ENCODE measurements at regions not wholly inside any gene's neighbourhood (a gene's known extent, or its start where the extent isn't known, plus 50 kb on each side); places are given as distances from the start of the nearest gene placed in this dataset.

DNA sequence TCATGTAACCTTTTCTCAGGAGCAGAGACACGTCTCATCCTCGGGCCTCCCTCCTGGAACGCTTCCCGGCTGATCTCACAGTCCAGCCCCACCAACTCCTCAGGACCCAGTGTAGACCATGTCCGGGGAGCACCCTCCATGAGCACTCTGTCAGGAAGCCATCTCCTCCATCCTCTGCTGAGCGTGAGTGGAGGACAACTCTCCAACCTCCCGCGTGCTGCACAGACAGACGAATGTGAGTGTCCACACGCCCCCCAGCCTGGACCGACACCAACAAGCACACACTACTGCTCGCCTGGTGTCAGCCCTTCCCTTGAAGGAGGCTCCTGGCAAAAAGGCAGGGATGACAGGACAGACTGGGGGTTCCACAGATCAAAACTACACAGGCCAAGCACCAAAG lies 86.6 kb downstream of the SHANK2 start:
- TF ChIP-seq, protein P1, sequence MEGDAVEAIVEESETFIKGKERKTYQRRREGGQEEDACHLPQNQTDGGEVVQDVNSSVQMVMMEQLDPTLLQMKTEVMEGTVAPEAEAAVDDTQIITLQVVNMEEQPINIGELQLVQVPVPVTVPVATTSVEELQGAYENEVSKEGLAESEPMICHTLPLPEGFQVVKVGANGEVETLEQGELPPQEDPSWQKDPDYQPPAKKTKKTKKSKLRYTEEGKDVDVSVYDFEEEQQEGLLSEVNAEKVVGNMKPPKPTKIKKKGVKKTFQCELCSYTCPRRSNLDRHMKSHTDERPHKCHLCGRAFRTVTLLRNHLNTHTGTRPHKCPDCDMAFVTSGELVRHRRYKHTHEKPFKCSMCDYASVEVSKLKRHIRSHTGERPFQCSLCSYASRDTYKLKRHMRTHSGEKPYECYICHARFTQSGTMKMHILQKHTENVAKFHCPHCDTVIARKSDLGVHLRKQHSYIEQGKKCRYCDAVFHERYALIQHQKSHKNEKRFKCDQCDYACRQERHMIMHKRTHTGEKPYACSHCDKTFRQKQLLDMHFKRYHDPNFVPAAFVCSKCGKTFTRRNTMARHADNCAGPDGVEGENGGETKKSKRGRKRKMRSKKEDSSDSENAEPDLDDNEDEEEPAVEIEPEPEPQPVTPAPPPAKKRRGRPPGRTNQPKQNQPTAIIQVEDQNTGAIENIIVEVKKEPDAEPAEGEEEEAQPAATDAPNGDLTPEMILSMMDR (conservative IDR thresholded peaks at IDR 0.05; ENCODE audit: low read depth in 2 of 2): no peak
- no peak for TF ChIP-seq POLR2AphosphoS5 (IDR thresholded peaks at IDR 0.05; ENCODE audit: low read depth)
- TF ChIP-seq ZNF114 (CRISPR knock-in tag; IDR thresholded peaks at IDR 0.05): no peak
- TF ChIP-seq, protein P2, sequence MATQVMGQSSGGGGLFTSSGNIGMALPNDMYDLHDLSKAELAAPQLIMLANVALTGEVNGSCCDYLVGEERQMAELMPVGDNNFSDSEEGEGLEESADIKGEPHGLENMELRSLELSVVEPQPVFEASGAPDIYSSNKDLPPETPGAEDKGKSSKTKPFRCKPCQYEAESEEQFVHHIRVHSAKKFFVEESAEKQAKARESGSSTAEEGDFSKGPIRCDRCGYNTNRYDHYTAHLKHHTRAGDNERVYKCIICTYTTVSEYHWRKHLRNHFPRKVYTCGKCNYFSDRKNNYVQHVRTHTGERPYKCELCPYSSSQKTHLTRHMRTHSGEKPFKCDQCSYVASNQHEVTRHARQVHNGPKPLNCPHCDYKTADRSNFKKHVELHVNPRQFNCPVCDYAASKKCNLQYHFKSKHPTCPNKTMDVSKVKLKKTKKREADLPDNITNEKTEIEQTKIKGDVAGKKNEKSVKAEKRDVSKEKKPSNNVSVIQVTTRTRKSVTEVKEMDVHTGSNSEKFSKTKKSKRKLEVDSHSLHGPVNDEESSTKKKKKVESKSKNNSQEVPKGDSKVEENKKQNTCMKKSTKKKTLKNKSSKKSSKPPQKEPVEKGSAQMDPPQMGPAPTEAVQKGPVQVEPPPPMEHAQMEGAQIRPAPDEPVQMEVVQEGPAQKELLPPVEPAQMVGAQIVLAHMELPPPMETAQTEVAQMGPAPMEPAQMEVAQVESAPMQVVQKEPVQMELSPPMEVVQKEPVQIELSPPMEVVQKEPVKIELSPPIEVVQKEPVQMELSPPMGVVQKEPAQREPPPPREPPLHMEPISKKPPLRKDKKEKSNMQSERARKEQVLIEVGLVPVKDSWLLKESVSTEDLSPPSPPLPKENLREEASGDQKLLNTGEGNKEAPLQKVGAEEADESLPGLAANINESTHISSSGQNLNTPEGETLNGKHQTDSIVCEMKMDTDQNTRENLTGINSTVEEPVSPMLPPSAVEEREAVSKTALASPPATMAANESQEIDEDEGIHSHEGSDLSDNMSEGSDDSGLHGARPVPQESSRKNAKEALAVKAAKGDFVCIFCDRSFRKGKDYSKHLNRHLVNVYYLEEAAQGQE (IDR thresholded peaks at IDR 0.05; ENCODE audit: unreplicated experiment): no peak
- no peak for TF ChIP-seq JUNB (IDR thresholded peaks at IDR 0.05; ENCODE audit: unreplicated experiment)
- no peak for TF ChIP-seq EZH2phosphoT487 (IDR thresholded peaks at IDR 0.05; ENCODE audit: unreplicated experiment)
- no peak for TF ChIP-seq EZH2 (IDR thresholded peaks at IDR 0.05; ENCODE audit: low read depth, unreplicated experiment)
- TF ChIP-seq STAT1 (IDR thresholded peaks at IDR 0.05; ENCODE audit: unreplicated experiment): no peak
- no peak for TF ChIP-seq NANOG (IDR thresholded peaks at IDR 0.05; ENCODE audit: borderline replicate concordance)
- TF ChIP-seq CREB1 (CRISPR knock-in tag; IDR thresholded peaks at IDR 0.05; ENCODE audit: low read depth): no peak
- TF ChIP-seq ZNF331 (CRISPR knock-in tag; IDR thresholded peaks at IDR 0.05; ENCODE audit: low read depth): no peak
- TF ChIP-seq, protein P3, sequence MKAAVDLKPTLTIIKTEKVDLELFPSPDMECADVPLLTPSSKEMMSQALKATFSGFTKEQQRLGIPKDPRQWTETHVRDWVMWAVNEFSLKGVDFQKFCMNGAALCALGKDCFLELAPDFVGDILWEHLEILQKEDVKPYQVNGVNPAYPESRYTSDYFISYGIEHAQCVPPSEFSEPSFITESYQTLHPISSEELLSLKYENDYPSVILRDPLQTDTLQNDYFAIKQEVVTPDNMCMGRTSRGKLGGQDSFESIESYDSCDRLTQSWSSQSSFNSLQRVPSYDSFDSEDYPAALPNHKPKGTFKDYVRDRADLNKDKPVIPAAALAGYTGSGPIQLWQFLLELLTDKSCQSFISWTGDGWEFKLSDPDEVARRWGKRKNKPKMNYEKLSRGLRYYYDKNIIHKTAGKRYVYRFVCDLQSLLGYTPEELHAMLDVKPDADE (IDR thresholded peaks at IDR 0.05): no peak
- TF ChIP-seq, protein P4, sequence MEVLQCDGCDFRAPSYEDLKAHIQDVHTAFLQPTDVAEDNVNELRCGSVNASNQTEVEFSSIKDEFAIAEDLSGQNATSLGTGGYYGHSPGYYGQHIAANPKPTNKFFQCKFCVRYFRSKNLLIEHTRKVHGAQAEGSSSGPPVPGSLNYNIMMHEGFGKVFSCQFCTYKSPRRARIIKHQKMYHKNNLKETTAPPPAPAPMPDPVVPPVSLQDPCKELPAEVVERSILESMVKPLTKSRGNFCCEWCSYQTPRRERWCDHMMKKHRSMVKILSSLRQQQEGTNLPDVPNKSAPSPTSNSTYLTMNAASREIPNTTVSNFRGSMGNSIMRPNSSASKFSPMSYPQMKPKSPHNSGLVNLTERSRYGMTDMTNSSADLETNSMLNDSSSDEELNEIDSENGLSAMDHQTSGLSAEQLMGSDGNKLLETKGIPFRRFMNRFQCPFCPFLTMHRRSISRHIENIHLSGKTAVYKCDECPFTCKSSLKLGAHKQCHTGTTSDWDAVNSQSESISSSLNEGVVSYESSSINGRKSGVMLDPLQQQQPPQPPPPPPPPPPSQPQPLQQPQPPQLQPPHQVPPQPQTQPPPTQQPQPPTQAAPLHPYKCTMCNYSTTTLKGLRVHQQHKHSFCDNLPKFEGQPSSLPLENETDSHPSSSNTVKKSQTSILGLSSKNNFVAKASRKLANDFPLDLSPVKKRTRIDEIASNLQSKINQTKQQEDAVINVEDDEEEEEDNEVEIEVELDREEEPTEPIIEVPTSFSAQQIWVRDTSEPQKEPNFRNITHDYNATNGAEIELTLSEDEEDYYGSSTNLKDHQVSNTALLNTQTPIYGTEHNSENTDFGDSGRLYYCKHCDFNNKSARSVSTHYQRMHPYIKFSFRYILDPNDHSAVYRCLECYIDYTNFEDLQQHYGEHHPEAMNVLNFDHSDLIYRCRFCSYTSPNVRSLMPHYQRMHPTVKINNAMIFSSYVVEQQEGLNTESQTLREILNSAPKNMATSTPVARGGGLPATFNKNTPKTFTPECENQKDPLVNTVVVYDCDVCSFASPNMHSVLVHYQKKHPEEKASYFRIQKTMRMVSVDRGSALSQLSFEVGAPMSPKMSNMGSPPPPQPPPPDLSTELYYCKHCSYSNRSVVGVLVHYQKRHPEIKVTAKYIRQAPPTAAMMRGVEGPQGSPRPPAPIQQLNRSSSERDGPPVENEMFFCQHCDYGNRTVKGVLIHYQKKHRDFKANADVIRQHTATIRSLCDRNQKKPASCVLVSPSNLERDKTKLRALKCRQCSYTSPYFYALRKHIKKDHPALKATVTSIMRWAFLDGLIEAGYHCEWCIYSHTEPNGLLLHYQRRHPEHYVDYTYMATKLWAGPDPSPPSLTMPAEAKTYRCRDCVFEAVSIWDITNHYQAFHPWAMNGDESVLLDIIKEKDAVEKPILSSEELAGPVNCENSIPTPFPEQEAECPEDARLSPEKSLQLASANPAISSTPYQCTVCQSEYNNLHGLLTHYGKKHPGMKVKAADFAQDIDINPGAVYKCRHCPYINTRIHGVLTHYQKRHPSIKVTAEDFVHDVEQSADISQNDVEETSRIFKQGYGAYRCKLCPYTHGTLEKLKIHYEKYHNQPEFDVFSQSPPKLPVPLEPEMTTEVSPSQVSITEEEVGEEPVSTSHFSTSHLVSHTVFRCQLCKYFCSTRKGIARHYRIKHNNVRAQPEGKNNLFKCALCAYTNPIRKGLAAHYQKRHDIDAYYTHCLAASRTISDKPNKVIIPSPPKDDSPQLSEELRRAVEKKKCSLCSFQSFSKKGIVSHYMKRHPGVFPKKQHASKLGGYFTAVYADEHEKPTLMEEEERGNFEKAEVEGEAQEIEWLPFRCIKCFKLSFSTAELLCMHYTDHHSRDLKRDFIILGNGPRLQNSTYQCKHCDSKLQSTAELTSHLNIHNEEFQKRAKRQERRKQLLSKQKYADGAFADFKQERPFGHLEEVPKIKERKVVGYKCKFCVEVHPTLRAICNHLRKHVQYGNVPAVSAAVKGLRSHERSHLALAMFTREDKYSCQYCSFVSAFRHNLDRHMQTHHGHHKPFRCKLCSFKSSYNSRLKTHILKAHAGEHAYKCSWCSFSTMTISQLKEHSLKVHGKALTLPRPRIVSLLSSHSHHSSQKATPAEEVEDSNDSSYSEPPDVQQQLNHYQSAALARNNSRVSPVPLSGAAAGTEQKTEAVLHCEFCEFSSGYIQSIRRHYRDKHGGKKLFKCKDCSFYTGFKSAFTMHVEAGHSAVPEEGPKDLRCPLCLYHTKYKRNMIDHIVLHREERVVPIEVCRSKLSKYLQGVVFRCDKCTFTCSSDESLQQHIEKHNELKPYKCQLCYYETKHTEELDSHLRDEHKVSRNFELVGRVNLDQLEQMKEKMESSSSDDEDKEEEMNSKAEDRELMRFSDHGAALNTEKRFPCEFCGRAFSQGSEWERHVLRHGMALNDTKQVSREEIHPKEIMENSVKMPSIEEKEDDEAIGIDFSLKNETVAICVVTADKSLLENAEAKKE (CRISPR knock-in tag; IDR thresholded peaks at IDR 0.05): no peak
